Mesendoderm (in vitro differentiated cells): ENCODE measurements at regions not wholly inside any gene's neighbourhood (a gene's known extent, or its start where the extent isn't known, plus 50 kb on each side); places are given as distances from the start of the nearest gene placed in this dataset.
A peak's percentile ranks its signal among the peaks of the same experiment; 100 is the strongest.
"Not testable (repeated sequence)": the region's sequence is repeated elsewhere in the genome, so short reads cannot be mapped to it uniquely, and the experiment has no call there.

Experiments
- DNase-seq: peaks from one replicate; pipeline ENCODE4 v3.0.0; 2013
- H2AK5ac ChIP-seq: 2 replicates; pipeline ENCODE4 v1.6.1; 2013; ENCODE audit warnings: low read length, inconsistent platforms
- H2BK120ac ChIP-seq: 2 replicates; pipeline ENCODE4 v1.6.1; 2013; ENCODE audit warnings: low read depth, mild to moderate bottlenecking, low read length, moderate library complexity, mixed read lengths
- H2BK15ac ChIP-seq: replicated peaks from 2 replicates; pipeline ENCODE4 v1.6.1; 2013; ENCODE audit warnings: low read depth, mild to moderate bottlenecking, moderate library complexity
- H2BK5ac ChIP-seq: 2 replicates; pipeline ENCODE4 v1.6.1; 2013; ENCODE audit warnings: low read length, inconsistent platforms
- H3K18ac ChIP-seq: 2 replicates; pipeline ENCODE4 v1.6.1; 2013; ENCODE audit warnings: mild to moderate bottlenecking, low read length, mixed read lengths
- H3K23ac ChIP-seq: one replicate; pipeline ENCODE4 v1.6.1; 2013; ENCODE audit warnings: low read length
- H3K27ac ChIP-seq: 2 replicates; pipeline ENCODE4 v1.5.1; 2013; ENCODE audit warnings: low read depth, mild to moderate bottlenecking, inconsistent platforms, low read length, moderate library complexity
- H3K27me3 ChIP-seq: 2 replicates; pipeline ENCODE4 v1.6.1; 2013; ENCODE audit warnings: low read length, control low read depth, mild to moderate bottlenecking, inconsistent platforms; ENCODE audit not compliant: insufficient read depth, poor library complexity
- H3K36me3 ChIP-seq: 2 replicates; pipeline ENCODE4 v1.6.1; 2013; ENCODE audit warnings: low read length, inconsistent platforms; ENCODE audit not compliant: control insufficient read depth, insufficient read depth
- H3K4ac ChIP-seq: one replicate; pipeline ENCODE4 v1.6.1; 2013; ENCODE audit warnings: low read depth, mild to moderate bottlenecking, low read length, moderate library complexity
- H3K4me1 ChIP-seq: 2 replicates; pipeline ENCODE4 v1.6.1; 2013; ENCODE audit warnings: low read depth, low read length, inconsistent platforms; ENCODE audit not compliant: control insufficient read depth
- H3K4me2 ChIP-seq: 2 replicates; pipeline ENCODE4 v1.6.1; 2013; ENCODE audit warnings: low read length
- H3K4me3 ChIP-seq: 2 replicates; pipeline ENCODE4 v1.5.1; 2013; ENCODE audit warnings: mild to moderate bottlenecking, low read length
- H3K56ac ChIP-seq: one replicate; pipeline ENCODE4 v1.6.1; 2013; ENCODE audit warnings: low read length
- H3K79me1 ChIP-seq: 2 replicates; pipeline ENCODE4 v1.6.1; 2013; ENCODE audit warnings: low read length, inconsistent platforms
- H3K79me2 ChIP-seq: 2 replicates; pipeline ENCODE4 v1.6.1; 2013; ENCODE audit warnings: mild to moderate bottlenecking, low read length; ENCODE audit not compliant: control insufficient read depth, insufficient read depth
- H3K9ac ChIP-seq: 2 replicates; pipeline ENCODE4 v1.6.1; 2013; ENCODE audit warnings: low read length, inconsistent platforms
- H4K5ac ChIP-seq: one replicate; pipeline ENCODE4 v1.6.1; 2013; ENCODE audit warnings: low read length
- H4K8ac ChIP-seq: one replicate; pipeline ENCODE4 v1.6.1; 2013; ENCODE audit warnings: low read depth, mild to moderate bottlenecking, control low read depth, low read length, moderate library complexity
- WGBS: extraction: QIAGEN DNeasy Blood & Tissue Kit; methylation state at CpG from one replicate; pipeline ENCODE4 v1.1.7; 2013; ENCODE audit warnings: low lambda C conversion rate, missing lambda C conversion rate; ENCODE audit not compliant: insufficient coverage; ENCODE audit errors: extremely low coverage; 5-methylcytosine and 5-hydroxymethylcytosine counted together

GRCh38 chr2:226088366-226088674, 688.8 kb downstream of the NYAP2 start:
- Histone ChIP-seq H3K4me2 (no peak overlapping the region), H2BK5ac (no peak overlapping the region), H2BK15ac (no peak overlapping the region), H3K9ac (no peak overlapping the region), H3K18ac (no peak overlapping the region), H3K27ac (no peak overlapping the region), H3K79me2 (no peaks in the 10 kb centered on the region), H3K4me3 (no peak overlapping the region), H3K56ac (no peak overlapping the region), H3K27me3 (no peaks in the 10 kb centered on the region), H2AK5ac (no peak overlapping the region), H4K8ac (no peak overlapping the region), H3K79me1 (no peaks in the 10 kb centered on the region), H3K4me1 (no peaks in the 10 kb centered on the region), H3K23ac (no peak overlapping the region), H3K4ac (no peak overlapping the region), H3K36me3 (no peaks in the 10 kb centered on the region), H2BK120ac (no peak overlapping the region), H4K5ac (no peak overlapping the region)
- DNase-seq: no peak
- no CpG with 5 or more reads among the region's 3 CpGs for WGBS

GRCh38 chr2:226087505-226088365, 688.2 kb downstream of the NYAP2 start:
- H3K4me1 ChIP-seq: no peaks in the 10 kb centered on the region
- no peak overlapping the region for H2BK5ac ChIP-seq
- H3K4ac ChIP-seq: no peak overlapping the region
- H3K27ac ChIP-seq: no peak overlapping the region
- H2AK5ac ChIP-seq: no peak overlapping the region
- H2BK120ac ChIP-seq: no peak overlapping the region
- no peak overlapping the region for H3K18ac ChIP-seq
- no peak overlapping the region for H3K4me3 ChIP-seq
- DNase-seq: no peak
- no peak overlapping the region for H4K8ac ChIP-seq
- no peaks in the 10 kb centered on the region for H3K79me1 ChIP-seq
- no CpG with 5 or more reads among the region's 5 CpGs for WGBS
- H3K56ac ChIP-seq: no peak overlapping the region
- H3K27me3 ChIP-seq: no peaks in the 10 kb centered on the region
- no peaks in the 10 kb centered on the region for H3K79me2 ChIP-seq
- no peak overlapping the region for H4K5ac ChIP-seq
- no peak overlapping the region for H3K4me2 ChIP-seq
- no peaks in the 10 kb centered on the region for H3K36me3 ChIP-seq
- no peak overlapping the region for H3K9ac ChIP-seq
- no peak overlapping the region for H2BK15ac ChIP-seq
- H3K23ac ChIP-seq: no peak overlapping the region

- no CpG with 5 or more reads among the region's 3 CpGs for WGBS
- Histone ChIP-seq H3K4me1 (no peaks in the 10 kb centered on the region), H3K36me3 (no peaks in the 10 kb centered on the region)
Observed at GRCh38 chr2:226087051-226087450, 687.5 kb downstream of the NYAP2 start.

GRCh38 chr2:226086190-226086589, 686.7 kb downstream of the NYAP2 start:
- Histone ChIP-seq H3K27ac (no peak overlapping the region), H3K23ac (no peak overlapping the region), H3K4me1 (no peaks in the 10 kb centered on the region), H3K18ac (no peak overlapping the region), H3K79me1 (no peaks in the 10 kb centered on the region), H2AK5ac (no peak overlapping the region), H2BK15ac (no peak overlapping the region), H3K56ac (no peak overlapping the region), H3K79me2 (no peaks in the 10 kb centered on the region), H4K5ac (no peak overlapping the region), H2BK5ac (no peak overlapping the region), H2BK120ac (no peak overlapping the region), H3K36me3 (no peaks in the 10 kb centered on the region), H3K9ac (no peak overlapping the region), H3K4me2 (no peak overlapping the region), H4K8ac (no peak overlapping the region), H3K4me3 (no peak overlapping the region), H3K4ac (no peak overlapping the region), H3K27me3 (no peaks in the 10 kb centered on the region)
- DNase-seq: peak; percentile 5
- no CpG with 5 or more reads among the region's 1 CpG for WGBS

More at GRCh38 chr2:226087051-226087450, 687.5 kb downstream of the NYAP2 start:
- Histone ChIP-seq H4K8ac (no peak overlapping the region), H3K18ac (no peak overlapping the region), H3K27ac (no peak overlapping the region), H3K9ac (no peak overlapping the region), H3K4me3 (no peak overlapping the region), H2AK5ac (no peak overlapping the region), H3K79me1 (no peaks in the 10 kb centered on the region), H3K23ac (no peak overlapping the region), H2BK120ac (no peak overlapping the region), H2BK5ac (no peak overlapping the region), H2BK15ac (no peak overlapping the region), H4K5ac (no peak overlapping the region), H3K27me3 (no peaks in the 10 kb centered on the region), H3K4me2 (no peak overlapping the region), H3K4ac (no peak overlapping the region), H3K79me2 (no peaks in the 10 kb centered on the region), H3K56ac (no peak overlapping the region)
- DNase-seq: no peak

- not testable (repeated sequence) for DNase-seq, H3K9ac ChIP-seq, H2AK5ac ChIP-seq, H3K4ac ChIP-seq, H3K23ac ChIP-seq, H3K18ac ChIP-seq, H3K27me3 ChIP-seq, H2BK15ac ChIP-seq, H2BK5ac ChIP-seq, H3K79me1 ChIP-seq, H4K8ac ChIP-seq, H2BK120ac ChIP-seq, H3K36me3 ChIP-seq, H3K4me1 ChIP-seq, H3K27ac ChIP-seq, H4K5ac ChIP-seq, H3K79me2 ChIP-seq, H3K4me2 ChIP-seq, H3K56ac ChIP-seq, H3K4me3 ChIP-seq
Observed at GRCh38 chr2:226085425-226085824, 685.9 kb downstream of the NYAP2 start.

- Histone ChIP-seq H2BK15ac (no peak overlapping the region), H3K27me3 (no peaks in the 10 kb centered on the region), H3K18ac (no peak overlapping the region), H3K9ac (no peak overlapping the region), H2AK5ac (no peak overlapping the region), H3K4me2 (no peak overlapping the region), H4K8ac (no peak overlapping the region), H3K23ac (no peak overlapping the region), H2BK5ac (no peak overlapping the region), H4K5ac (no peak overlapping the region), H3K36me3 (no peaks in the 10 kb centered on the region), H3K79me2 (no peaks in the 10 kb centered on the region), H3K79me1 (no peaks in the 10 kb centered on the region), H3K27ac (no peak overlapping the region), H2BK120ac (no peak overlapping the region), H3K4me3 (no peak overlapping the region), H3K4ac (no peak overlapping the region), H3K56ac (no peak overlapping the region), H3K4me1 (peaks cover 4% of the 10 kb centered on the region)
- DNase-seq: no peak
Observed at GRCh38 chr2:226080334-226080733, 680.8 kb downstream of the NYAP2 start.
